ENCODE measurements at regions not wholly inside any gene's neighbourhood (a gene's known extent, or its start where the extent isn't known, plus 50 kb on each side); places are given as distances from the start of the nearest gene placed in this dataset.

DNA sequence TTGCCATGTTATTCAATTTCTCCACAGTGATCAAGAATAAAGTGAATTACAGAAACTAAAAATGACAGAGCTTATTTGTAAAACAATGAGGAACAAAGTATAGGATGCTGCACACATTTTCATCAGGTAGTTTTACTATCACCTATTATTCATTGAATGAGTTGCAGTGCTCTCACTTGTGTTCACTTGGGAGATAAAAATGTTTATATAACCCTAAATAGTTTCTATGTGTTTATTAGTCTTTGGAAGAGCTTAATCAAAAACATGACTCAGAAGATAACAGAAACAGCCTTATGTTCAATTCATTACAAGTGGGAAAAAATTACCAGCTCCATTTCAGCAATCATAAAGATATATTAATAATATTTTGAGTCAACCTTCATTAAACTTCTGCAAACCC lies 796.2 kb downstream of the SLITRK1 start:
- TF ChIP-seq, protein P1, sequence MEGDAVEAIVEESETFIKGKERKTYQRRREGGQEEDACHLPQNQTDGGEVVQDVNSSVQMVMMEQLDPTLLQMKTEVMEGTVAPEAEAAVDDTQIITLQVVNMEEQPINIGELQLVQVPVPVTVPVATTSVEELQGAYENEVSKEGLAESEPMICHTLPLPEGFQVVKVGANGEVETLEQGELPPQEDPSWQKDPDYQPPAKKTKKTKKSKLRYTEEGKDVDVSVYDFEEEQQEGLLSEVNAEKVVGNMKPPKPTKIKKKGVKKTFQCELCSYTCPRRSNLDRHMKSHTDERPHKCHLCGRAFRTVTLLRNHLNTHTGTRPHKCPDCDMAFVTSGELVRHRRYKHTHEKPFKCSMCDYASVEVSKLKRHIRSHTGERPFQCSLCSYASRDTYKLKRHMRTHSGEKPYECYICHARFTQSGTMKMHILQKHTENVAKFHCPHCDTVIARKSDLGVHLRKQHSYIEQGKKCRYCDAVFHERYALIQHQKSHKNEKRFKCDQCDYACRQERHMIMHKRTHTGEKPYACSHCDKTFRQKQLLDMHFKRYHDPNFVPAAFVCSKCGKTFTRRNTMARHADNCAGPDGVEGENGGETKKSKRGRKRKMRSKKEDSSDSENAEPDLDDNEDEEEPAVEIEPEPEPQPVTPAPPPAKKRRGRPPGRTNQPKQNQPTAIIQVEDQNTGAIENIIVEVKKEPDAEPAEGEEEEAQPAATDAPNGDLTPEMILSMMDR (IDR thresholded peaks at IDR 0.05) = no peak
- TF ChIP-seq POLR2A (IDR thresholded peaks at IDR 0.05) (no peak), POLR2AphosphoS5 (IDR thresholded peaks at IDR 0.05) (no peak), EP300 (IDR thresholded peaks at IDR 0.05) (no peak)

Data from upper lobe of left lung (tissue), 4 donors.